Right atrium auricular region (tissue), 2 donors: ENCODE measurements at regions not wholly inside any gene's neighbourhood (a gene's known extent, or its start where the extent isn't known, plus 50 kb on each side); places are given as distances from the start of the nearest gene placed in this dataset.

Source experiments
- DNase-seq: peaks from one replicate; pipeline ENCODE4 v3.0.0-alpha.2; 2019; ENCODE audit warnings: low spot score
- H3K27ac ChIP-seq, 2 donors: fragments of 200-600 bp; sonication (generic); 1 replicate in 1 of 2; 2 replicates in 1 of 2; pipeline ENCODE4 v1.5.1; 2016 to 2019
- H3K27me3 ChIP-seq, 2 donors: fragments of 200-600 bp; sonication (generic); one replicate each; pipeline versions ENCODE4 v1.5.1 to v1.6.0; 2017 to 2019
- H3K36me3 ChIP-seq: fragments of 200-600 bp; sonication (generic); one replicate; pipeline ENCODE4 v1.5.1; 2016
- H3K4me1 ChIP-seq, 2 donors: fragments of 200-600 bp; sonication (generic); one replicate each; pipeline versions ENCODE4 v1.5.1 to v1.6.0; 2017 to 2019
- H3K4me3 ChIP-seq, 2 donors: fragments of 200-600 bp; sonication (generic); 1 replicate in 1 of 2; 2 replicates in 1 of 2; pipeline ENCODE4 v1.5.1; 2017 to 2019; ENCODE audit warnings: mild to moderate bottlenecking in 1 of 2, moderate library complexity in 1 of 2
- H3K9me3 ChIP-seq, 2 donors: fragments of 200-600 bp; sonication (generic); one replicate each; pipeline ENCODE4 v1.5.1; 2019
- CTCF ChIP-seq, 2 donors: fragments of 200-600 bp; sonication (generic); IDR thresholded peaks; one replicate each; pipeline ENCODE4 v1.5.1; 2019; ENCODE audit warnings: antibody characterized with exemption in 2 of 2

GRCh38 chr3:44111482-44111881, 130.2 kb upstream of the TOPAZ1 start:
- no peak for TF ChIP-seq CTCF (IDR thresholded peaks at IDR 0.05)
- no peaks in the 10 kb centered on the region for H3K27me3 ChIP-seq
- no peaks in the 10 kb centered on the region for H3K9me3 ChIP-seq
- H3K36me3 ChIP-seq: no peaks in the 10 kb centered on the region
- H3K4me1 ChIP-seq: no peaks in the 10 kb centered on the region
- no peak overlapping the region for H3K27ac ChIP-seq
- no peak for DNase-seq
- no peak overlapping the region for H3K4me3 ChIP-seq

- Histone ChIP-seq H3K27ac (no peak overlapping the region), H3K36me3 (no peaks in the 10 kb centered on the region), H3K4me1 (no peaks in the 10 kb centered on the region), H3K9me3 (no peaks in the 10 kb centered on the region), H3K4me3 (no peak overlapping the region), H3K27me3 (no peaks in the 10 kb centered on the region)
- no peak for DNase-seq
- peak in 1 of 2 donors; percentile 62 for TF ChIP-seq CTCF (IDR thresholded peaks at IDR 0.05)
These were observed 127.5 kb upstream of the TOPAZ1 start for GRCh38 chr3:44114142-44114541.

GRCh38 chr3:44117239-44117638, 124.4 kb upstream of the TOPAZ1 start:
- no peaks in the 10 kb centered on the region for H3K27me3 ChIP-seq
- H3K9me3 ChIP-seq: no peaks in the 10 kb centered on the region
- DNase-seq: no peak
- TF ChIP-seq CTCF (IDR thresholded peaks at IDR 0.05): no peak
- H3K4me1 ChIP-seq: peaks cover 0 to 4% of the 10 kb centered on the region in 2 donors
- H3K36me3 ChIP-seq: no peaks in the 10 kb centered on the region
- H3K27ac ChIP-seq: no peak overlapping the region
- H3K4me3 ChIP-seq: no peak overlapping the region

- Histone ChIP-seq H3K27ac (no peak overlapping the region), H3K9me3 (no peaks in the 10 kb centered on the region), H3K27me3 (no peaks in the 10 kb centered on the region), H3K36me3 (no peaks in the 10 kb centered on the region), H3K4me3 (no peak overlapping the region), H3K4me1 (peaks cover 0 to 4% of the 10 kb centered on the region in 2 donors)
- no peak for TF ChIP-seq CTCF (IDR thresholded peaks at IDR 0.05)
- no peak for DNase-seq
These were observed 124.0 kb upstream of the TOPAZ1 start for GRCh38 chr3:44117736-44118135.

- no peak for TF ChIP-seq CTCF (IDR thresholded peaks at IDR 0.05)
- no peak overlapping the region for H3K4me3 ChIP-seq
- peaks cover 0 to 4% of the 10 kb centered on the region in 2 donors for H3K4me1 ChIP-seq
- H3K27me3 ChIP-seq: no peaks in the 10 kb centered on the region
- H3K36me3 ChIP-seq: no peaks in the 10 kb centered on the region
- H3K27ac ChIP-seq: peak overlapping the region in 1 of 2 donors; percentile 25
- no peaks in the 10 kb centered on the region for H3K9me3 ChIP-seq
- DNase-seq: peak; percentile 61
These were observed 120.7 kb upstream of the TOPAZ1 start for GRCh38 chr3:44120721-44121582.
